ENCODE measurements at regions not wholly inside any gene's neighbourhood (a gene's known extent, or its start where the extent isn't known, plus 50 kb on each side); places are given as distances from the start of the nearest gene placed in this dataset.
"Not testable (repeated sequence)": the region's sequence is repeated elsewhere in the genome, so short reads cannot be mapped to it uniquely, and the experiment has no call there.

DNA sequence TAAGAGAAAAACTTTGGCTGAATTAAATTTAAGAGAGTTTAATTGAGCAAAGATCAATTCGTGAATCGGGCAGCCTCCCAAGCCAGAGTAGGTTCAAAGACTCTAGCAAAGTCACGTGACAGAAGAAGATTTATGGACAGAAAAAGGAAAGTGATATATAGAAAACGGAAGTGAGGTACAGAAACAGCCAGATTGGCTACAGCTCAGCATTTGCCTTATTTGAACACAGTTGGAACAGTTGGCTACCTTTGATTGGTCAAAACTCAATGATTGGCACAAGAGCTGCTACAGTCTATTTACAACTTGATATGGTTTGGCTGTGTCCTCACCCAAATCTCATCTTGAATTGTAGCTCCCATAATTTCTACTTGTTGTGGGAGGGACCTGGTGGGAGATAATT is 102.6 kb downstream of the PLG start:
- intact Hi-C loops (cut with micrococcal nuclease), result no loop called here

- intact Hi-C loops (cut with micrococcal nuclease), result no loop called here
Observed at GRCh38 chr6:160808263-160808662, 106.2 kb downstream of the PLG start.

DNA sequence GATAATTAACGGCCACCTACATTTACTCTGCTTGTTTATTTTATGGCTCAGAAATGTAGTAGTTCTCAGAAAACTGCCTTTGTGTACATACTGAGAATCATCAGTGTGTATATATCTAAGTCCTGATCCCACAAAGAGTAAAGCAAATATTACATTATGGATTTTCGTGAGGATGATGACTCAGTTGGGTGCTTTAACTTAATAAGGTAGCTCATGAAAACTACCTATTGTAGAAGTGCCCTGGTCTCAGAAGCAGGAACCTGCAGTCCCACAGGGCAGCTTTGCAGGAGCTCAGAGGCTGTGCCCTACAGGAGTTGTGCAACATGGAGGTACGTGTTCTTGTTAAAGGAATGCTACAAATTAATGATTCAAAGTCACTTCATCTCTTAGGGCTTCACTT is 108.2 kb downstream of the PLG start:
- intact Hi-C loops (cut with micrococcal nuclease), result no loop called here

GRCh38 chr6:160812097-160812496 is 110.1 kb downstream of the PLG start:
- intact Hi-C loops (cut with micrococcal nuclease), result no loop called here

- intact Hi-C loops (cut with micrococcal nuclease), result no loop called here
Observed at GRCh38 chr6:160818934-160819333, 116.9 kb downstream of the PLG start.

DNA sequence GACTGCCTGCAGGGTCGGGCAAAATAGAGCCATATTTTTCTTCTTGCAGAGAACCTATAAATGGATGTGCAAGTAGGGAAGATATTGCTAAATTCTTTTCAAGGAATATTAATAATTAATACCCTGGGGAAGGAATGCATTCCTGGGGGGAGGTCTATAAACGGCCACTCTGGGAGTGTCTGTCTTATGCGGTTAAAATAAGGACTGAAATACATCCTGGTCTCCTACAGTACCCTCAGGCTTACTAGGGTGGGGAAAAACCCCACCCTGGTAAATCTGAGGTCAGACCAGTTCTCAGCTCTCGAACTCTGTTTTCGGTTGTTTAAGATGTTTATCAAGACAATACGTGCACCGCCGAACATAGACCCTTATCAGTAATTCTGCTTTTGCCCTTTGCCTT is 118.6 kb downstream of the PLG start:
- intact Hi-C loops (cut with micrococcal nuclease), result not testable (repeated sequence)

DNA sequence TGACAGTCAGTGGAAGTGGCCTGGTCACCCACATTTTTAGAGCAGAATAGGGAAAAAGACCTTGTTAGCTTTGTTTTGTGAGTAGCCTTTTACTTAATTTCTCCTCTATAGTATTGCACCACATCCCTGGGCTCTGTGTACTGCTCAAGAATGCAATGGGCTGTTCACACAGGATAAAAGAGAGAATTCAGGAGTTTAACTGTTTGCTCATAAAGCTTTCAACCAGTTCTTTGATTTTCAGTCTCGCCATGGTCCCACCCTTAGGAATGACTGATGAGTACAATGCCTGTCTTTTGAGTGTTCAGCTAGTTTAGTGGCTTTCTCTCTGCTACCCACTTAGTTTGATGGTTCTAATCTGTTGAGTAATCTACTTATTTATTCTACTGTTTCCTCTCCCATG is 129.7 kb downstream of the PLG start:
- intact Hi-C loops (cut with micrococcal nuclease), result no loop called here

DNA sequence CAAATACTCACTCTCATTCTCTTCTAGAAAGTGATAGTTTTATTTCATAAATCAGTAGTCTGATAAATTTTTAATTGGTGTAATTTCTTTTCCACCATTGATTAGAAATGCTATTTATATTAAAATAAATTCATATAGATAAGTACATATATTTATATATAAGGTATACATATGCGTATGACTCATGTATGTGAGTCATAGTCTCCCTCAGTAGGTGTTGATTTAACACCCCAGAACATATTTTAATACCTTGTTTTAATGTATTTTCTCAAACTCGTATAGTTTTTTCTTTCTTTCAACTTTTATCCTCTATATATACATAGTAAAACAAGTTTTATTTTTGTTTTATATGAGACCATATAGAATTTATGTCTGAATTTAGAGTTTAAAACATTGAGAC is 130.4 kb downstream of the PLG start:
- intact Hi-C loops (cut with micrococcal nuclease), result no loop called here

DNA sequence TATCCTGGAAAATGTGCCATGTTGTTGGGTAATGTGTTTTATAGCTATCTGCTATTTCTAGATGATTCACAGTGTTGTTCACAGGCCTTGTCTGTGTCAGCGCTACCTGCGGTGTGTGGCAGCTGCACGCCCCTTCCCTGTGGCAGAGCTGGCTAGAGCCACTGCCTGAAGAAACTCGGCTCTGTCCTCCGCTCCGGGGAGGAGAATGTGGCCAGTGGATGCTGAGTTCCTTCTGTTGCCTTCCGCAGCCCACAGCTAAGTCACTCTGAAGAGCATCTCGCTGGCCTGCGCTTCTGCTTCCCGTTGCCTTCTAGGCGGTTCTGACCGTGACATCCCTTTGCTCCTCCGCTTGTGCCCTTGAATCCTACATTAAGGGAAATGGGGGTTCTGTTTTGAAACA is 135.1 kb downstream of the PLG start:
- intact Hi-C loops (cut with micrococcal nuclease), result no loop called here

GRCh38 chr6:160851031-160851430 is 140.5 kb upstream of the MAP3K4 start:
- intact Hi-C loops (cut with micrococcal nuclease), result no loop called here

GRCh38 chr6:160853946-160854345 is 137.6 kb upstream of the MAP3K4 start:
- intact Hi-C loops (cut with micrococcal nuclease), result no loop called here

- intact Hi-C loops (cut with micrococcal nuclease), result no loop called here
Observed at GRCh38 chr6:160858886-160859285, 132.7 kb upstream of the MAP3K4 start.

DNA sequence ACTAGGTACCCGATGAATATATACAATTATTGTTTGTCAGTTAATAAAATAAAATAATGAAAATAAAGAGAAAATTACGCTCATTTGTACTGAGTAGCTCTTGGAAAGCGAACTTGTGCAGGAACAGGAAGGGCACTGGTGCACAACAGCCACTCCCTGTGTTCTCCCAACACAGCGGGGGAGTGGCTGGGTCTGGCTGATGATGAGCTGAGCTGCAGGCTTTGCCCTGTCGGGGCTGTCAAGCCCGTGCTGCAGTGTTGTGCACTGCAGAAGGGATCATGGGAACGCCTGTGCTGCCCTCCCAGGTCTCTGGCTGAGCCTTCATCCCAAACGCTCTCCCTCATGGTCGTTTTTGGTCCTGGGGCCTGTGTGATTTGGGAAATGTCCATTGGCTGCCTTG is 131.7 kb upstream of the MAP3K4 start:
- intact Hi-C loops (cut with micrococcal nuclease), result no loop called here

DNA sequence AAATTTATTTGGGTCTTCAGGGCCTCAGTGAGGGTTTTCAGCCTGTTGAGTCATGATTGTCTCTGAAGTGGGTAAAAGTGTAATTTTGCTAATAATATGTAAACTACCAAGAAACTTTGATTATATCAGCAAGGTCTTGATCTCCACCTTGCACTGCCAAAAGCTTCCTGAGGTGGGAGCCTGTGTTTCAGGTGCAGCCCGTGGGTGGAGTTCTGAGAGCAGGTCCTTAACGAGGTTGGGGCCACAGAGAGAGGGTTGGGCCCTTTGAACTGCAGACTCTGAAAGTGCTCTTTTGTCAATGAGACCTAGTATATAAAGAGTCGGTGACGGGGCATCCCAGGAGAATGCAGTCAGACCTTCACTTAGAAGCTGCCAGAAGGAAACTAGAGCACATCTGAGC is 129.7 kb upstream of the MAP3K4 start:
- intact Hi-C loops (cut with micrococcal nuclease), result no loop called here

DNA sequence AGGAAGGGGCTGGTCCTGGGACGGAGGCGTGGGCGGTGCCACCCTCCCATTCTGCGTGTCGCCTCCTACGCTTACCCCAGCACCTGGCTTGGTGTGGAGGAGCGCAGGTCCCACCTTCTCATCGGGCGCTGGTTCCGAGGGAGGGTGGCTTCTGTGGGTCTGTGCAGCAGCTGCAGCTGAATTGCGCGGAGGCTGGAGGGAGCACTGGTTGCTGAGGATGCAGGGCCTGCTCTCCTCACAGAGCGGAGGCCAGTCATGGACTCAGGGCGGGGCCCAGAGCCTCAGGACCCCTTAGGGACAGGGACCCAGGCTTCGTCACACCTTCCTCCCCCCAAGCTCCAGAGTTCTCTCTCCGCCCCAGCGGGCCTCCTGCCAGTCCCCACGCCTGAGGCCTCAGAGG is 127.8 kb upstream of the MAP3K4 start:
- intact Hi-C loops (cut with micrococcal nuclease), result no loop called here

DNA sequence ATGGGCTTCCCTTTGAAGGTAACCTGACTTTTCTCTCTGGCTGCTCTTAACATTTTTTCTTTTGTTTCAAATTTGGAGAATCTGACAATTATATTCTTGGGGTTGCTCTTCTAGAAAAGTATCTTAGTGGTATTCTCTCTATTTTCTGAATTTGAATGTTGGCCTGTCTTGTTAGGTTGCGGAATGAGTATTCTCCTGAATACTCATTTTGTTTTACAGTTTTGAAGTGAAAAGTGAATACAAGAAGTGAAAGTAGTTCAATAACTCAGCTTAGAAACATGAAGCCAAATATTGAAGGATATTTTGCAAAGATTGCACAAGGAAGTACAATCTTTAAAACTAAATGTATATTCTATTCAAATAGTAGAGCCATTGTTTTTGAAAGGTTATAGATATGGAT is 120.2 kb upstream of the MAP3K4 start:
- intact Hi-C loops (cut with micrococcal nuclease), result no loop called here

- intact Hi-C loops (cut with micrococcal nuclease), result no loop called here
Observed at GRCh38 chr6:160881148-160881808, 110.3 kb upstream of the MAP3K4 start.

DNA sequence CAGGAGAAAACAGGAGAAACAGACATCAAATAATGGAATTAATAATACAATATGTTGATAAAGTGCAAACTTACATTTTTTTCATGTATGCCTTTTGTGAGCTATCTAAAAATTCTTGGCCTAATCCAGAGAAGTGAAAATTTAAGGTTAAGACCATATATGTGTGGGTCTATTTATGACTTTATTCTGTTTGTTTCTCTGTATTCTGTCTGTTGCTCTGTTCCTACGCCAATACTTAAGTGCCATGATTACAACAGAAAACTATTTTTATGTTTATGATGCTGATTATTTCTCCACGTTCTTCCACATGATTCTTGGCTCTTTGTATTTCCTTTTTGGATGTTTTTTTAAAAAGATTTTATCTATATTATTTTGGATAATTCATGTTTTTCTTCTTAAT is 109.6 kb upstream of the MAP3K4 start:
- intact Hi-C loops (cut with micrococcal nuclease), result no loop called here

DNA sequence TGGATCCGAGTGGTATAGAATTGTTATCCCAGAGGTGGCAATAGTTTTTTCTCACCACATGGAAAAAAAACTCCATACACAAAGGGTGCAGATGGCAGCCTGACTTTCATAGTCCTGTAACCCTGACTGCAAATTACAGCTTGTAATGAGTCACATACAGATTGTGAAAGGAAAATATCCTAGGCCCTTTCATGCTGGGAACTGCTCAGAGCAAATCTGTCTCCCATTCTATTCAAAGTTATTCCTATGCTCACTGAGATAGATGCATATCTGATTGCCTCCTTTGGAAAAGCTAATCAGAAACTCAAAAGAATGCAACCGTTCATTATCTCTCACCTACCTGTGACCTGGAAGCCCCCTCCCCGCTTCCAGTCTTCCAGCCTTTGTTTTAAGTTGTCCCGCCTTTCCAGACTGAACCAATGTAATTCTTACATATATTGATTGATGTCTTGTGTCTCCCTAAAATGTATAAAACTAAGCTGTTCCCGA is 108.7 kb upstream of the MAP3K4 start:
- intact Hi-C loops (cut with micrococcal nuclease), result no loop called here

DNA sequence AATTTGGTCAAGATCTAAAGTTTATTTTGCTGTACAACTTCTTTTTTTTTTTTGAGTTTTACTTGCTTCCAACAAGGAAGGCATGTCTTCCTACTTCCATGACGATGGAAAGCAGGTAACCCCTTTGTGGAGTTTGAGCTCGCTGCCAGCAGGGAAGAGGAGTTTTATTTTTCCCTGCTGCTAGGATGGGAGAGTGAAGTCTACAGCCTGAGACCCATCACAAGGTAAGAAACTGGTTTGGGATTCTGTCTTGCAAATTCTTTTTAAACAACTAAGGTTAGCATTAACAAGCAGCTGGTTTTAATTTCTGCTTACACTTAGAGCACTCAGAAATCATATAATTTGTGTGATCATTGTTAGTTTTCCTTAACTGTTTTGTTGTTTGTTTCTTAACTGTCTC is 108.0 kb upstream of the MAP3K4 start:
- intact Hi-C loops (cut with micrococcal nuclease), result no loop called here

DNA sequence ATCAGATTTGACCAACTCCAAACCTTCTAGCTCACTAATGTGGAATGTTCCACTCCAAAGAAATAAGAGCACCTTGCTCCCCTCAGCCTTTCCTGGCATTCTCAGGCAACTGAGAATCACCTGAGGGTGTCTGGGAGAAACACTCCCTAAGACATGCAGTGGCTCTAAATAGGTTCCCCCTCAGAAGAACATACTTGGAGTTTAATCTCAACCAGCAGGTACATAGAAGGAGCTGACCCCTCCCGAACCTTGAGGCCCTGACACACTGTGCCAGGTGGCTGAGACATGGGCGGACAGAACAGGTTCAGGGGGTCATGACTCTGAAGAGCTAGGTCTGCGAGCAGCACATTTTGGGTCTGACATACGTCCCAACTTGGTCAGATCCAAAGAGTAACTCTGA is 107.6 kb upstream of the MAP3K4 start:
- intact Hi-C loops (cut with micrococcal nuclease), result no loop called here

DNA sequence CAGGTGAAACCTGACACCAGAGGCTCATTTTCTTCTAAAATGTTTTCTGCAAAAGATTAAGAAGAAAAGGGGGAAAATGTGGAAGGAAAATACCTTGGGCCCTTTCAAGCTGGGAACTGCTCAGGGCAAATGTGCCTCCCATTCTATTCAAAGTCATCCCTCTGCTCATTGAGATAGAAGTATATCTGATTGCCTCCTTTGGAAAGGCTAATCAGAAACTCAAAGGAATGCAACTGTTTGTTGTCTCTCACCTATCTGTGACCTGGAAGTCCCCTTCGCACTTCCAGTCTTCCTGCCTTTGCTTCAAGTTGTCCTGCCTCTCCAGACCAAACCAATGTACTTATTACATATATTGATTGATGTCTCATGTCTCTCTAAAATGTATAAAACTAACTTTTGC is 102.4 kb upstream of the MAP3K4 start:
- intact Hi-C loops (cut with micrococcal nuclease), result not testable (repeated sequence)

- intact Hi-C loops (cut with micrococcal nuclease), result no loop called here
Observed at GRCh38 chr6:160891690-160892089, 99.9 kb upstream of the MAP3K4 start.

DNA sequence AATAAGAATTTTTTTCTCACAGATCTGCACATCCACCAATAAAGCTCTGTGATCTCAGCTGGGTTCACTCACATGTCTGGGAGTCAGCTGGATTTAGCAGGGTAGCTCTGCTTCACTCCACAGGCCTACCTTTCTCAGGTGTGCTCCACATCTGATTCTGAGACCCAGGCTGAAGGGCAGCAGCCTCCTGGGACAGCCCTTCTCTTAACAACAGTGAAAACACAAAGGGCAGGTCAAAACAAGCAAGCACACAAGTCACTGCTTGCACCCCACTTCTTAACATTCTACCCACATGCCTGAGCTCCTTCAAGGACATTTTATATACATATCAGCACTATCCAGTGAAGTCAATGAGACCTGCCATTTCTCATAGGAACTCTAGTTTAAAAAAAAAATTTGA is 96.0 kb upstream of the MAP3K4 start:
- intact Hi-C loops (cut with micrococcal nuclease), result no loop called here

Measured in T-helper 1 cell treated with Interleukin-12 subunit alpha and Interleukin-12 subunit beta and Interleukin-4 antibody, amounts not matched to agents 30 ng/mL and 1 ng/mL, for 36 hours (primary cell).